ENCODE measurements at regions not wholly inside any gene's neighbourhood (a gene's known extent, or its start where the extent isn't known, plus 50 kb on each side); places are given as distances from the start of the nearest gene placed in this dataset.

DNA sequence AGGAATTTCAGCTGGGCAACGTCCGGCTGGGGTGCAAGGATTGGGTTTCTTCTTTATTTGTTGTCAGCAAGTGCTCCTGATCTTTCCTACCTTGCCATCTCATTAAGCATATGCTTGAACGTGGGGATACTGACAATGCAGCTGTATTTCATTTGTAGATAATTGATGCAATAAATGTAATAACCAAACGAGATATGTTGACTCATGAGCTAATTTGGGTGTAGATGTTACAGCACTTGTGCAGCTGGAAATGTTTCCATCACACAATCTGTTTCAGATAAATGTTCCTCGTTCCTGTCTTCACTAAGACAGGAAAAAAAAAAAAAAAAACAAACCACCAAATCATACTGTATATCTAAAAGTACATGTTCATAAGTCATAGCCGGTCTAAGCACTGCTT is 123.8 kb downstream of the DMRT2 start:
- TF ChIP-seq POLR2A (IDR thresholded peaks at IDR 0.05; ENCODE audit: low read depth, low read length) = no peak
- TF ChIP-seq POLR2AphosphoS5 (IDR thresholded peaks at IDR 0.05; ENCODE audit: low read depth, low read length) = no peak
- TF ChIP-seq TAF1 (IDR thresholded peaks at IDR 0.05; ENCODE audit: borderline replicate concordance, low read depth, low read length) = no peak
